ENCODE measurements at regions not wholly inside any gene's neighbourhood (a gene's known extent, or its start where the extent isn't known, plus 50 kb on each side); places are given as distances from the start of the nearest gene placed in this dataset.

DNA sequence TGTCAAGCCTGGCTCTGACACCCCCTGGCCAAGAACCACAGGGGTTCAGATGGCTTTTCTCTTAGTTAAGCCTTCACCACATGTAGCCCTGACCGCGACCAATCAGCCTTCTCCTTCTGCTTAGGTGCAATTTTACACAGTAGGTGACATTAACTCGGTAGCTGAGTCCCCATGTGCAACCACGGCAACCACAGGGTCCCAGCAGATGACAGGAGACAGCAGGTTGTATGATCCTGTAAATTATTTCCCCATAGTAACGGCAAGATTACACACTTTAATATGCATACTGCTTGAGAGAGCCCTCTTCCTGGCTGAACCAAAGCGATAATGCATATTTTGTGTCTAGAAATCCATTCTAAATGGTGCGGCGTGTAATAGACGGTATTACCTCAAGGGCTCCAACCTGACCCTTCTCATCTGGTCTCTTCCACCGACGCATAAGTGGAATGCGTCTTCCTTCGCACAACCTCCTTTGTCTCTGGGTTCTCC lies 458.7 kb upstream of the ZFHX3 start:
- H3K36me3 ChIP-seq (ENCODE audit: control insufficient read depth in 2 of 2, insufficient read depth in 2 of 2, low read length in 2 of 2), result no peaks in the 10 kb centered on the region
- no peak overlapping the region for H3K27ac ChIP-seq (ENCODE audit: low read length)
- H3K9ac ChIP-seq (ENCODE audit: low read length in 2 of 2), result no peak overlapping the region
- H3K9me3 ChIP-seq (ENCODE audit: control insufficient read depth in 2 of 2, low read length in 2 of 2), result no peaks in the 10 kb centered on the region
- H3K4me3 ChIP-seq (ENCODE audit: low read length in 2 of 2), result no peak overlapping the region
- no peaks in the 10 kb centered on the region for H3K27me3 ChIP-seq (ENCODE audit: control insufficient read depth in 1 of 2, insufficient read depth in 2 of 2, low read length in 2 of 2)
- no peaks in the 10 kb centered on the region for H3K4me1 ChIP-seq (ENCODE audit: control insufficient read depth, insufficient read depth, low read length)

DNA sequence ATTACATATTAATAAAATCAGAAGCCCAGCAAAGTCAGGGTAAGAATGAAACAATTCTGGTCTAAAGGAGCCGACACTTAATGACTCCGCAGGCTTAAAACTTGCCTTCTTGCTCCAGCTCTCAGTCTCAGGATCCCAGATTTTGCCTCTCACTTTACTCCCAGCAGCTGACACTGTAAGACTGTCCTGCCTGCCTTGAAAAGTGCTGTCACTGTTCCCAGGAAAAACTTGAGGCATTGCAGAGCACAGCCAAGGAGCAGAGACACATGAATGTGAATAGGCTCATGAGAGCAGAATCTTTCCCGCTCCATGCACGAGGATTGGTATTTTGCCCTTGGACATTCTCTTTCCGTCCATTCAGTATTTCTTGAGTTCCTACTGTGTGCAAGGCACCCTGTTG lies 457.6 kb upstream of the ZFHX3 start:
- H3K9me3 ChIP-seq (ENCODE audit: control insufficient read depth in 2 of 2, low read length in 2 of 2), result no peaks in the 10 kb centered on the region
- H3K9ac ChIP-seq (ENCODE audit: low read length in 2 of 2), result peak overlapping the region; percentile 17 to 21
- H3K36me3 ChIP-seq (ENCODE audit: control insufficient read depth in 2 of 2, insufficient read depth in 2 of 2, low read length in 2 of 2), result no peaks in the 10 kb centered on the region
- peak overlapping the region in 1 of 2 donors; percentile 57 for H3K4me3 ChIP-seq (ENCODE audit: low read length in 2 of 2)
- H3K27ac ChIP-seq (ENCODE audit: low read length), result no peak overlapping the region
- no peaks in the 10 kb centered on the region for H3K4me1 ChIP-seq (ENCODE audit: control insufficient read depth, insufficient read depth, low read length)
- H3K27me3 ChIP-seq (ENCODE audit: control insufficient read depth in 1 of 2, insufficient read depth in 2 of 2, low read length in 2 of 2), result no peaks in the 10 kb centered on the region

DNA sequence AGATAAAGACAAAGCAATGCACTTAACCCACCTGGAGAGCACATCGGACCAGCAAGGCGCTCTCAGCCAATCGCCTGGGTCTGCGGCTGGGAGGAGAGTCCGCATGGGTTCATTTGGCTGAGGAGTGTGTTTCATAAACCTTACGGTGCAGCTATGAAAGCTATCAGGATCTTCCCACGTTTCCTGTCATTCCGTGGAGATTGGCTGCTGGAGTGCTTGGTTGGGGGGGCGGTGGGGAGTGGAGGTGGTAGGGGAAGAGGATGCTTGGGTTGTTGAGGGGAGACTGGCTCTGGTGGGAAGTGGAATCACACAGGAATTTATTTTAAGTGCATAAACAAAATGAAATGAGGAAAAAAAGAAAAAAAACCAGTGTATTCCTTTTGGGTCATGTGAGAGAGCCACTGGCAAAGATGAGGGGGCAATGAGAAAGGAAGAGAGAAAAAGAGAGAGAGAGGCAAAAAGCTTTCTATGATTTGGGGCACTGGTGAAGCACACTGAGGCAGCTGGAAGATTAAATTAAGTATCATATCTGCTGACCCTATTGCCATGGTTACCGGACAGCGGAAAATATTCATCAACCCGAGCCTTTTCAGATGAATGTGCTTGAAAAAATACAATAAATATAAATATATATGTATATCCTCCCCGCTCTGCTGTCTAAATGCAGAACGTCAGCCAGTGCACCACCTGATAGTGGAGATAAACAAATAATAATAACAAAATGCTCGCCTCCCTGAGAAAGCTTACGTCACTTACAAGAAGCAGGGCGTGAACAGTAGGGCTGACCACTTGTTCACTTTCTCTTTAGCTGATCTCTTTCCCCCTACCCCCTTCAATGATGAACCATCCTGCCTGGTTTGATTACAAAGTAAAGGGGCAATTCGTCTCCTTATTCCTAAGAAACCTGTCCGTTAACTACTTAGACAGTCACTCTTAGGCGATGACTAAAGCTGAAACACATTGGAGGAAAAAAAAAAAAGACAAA lies 457.0 kb upstream of the ZFHX3 start:
- Histone ChIP-seq H3K27ac (ENCODE audit: low read length) (no peak overlapping the region), H3K9ac (ENCODE audit: low read length in 2 of 2) (peak overlapping the region in 1 of 2 donors; percentile 17), H3K36me3 (ENCODE audit: control insufficient read depth in 2 of 2, insufficient read depth in 2 of 2, low read length in 2 of 2) (no peaks in the 10 kb centered on the region), H3K4me1 (ENCODE audit: control insufficient read depth, insufficient read depth, low read length) (no peaks in the 10 kb centered on the region), H3K4me3 (ENCODE audit: low read length in 2 of 2) (peak overlapping the region in 1 of 2 donors; percentile 57), H3K27me3 (ENCODE audit: control insufficient read depth in 1 of 2, insufficient read depth in 2 of 2, low read length in 2 of 2) (no peaks in the 10 kb centered on the region), H3K9me3 (ENCODE audit: control insufficient read depth in 2 of 2, low read length in 2 of 2) (no peaks in the 10 kb centered on the region)

DNA sequence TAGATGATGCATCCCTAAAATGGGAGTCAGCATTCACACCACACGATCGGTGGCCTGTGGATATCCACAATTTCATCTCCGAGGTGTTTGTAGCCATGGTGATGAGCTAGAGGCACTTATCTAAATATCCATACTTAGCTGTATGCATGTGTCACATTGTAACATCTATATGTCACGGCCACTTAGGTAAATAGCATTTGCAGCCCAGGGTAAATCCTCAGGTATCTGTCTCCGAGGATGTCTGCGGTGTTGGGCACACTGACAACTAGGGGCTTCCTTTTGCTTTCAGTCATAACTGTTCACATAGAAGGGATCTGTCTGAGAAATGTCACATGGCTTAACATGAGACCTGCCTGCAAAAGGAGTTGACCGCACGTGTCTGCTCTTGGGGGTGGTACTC lies 455.2 kb upstream of the ZFHX3 start:
- H3K9me3 ChIP-seq (ENCODE audit: control insufficient read depth in 2 of 2, low read length in 2 of 2), result no peaks in the 10 kb centered on the region
- no peak overlapping the region for H3K4me3 ChIP-seq (ENCODE audit: low read length in 2 of 2)
- no peaks in the 10 kb centered on the region for H3K4me1 ChIP-seq (ENCODE audit: control insufficient read depth, insufficient read depth, low read length)
- no peaks in the 10 kb centered on the region for H3K27me3 ChIP-seq (ENCODE audit: control insufficient read depth in 1 of 2, insufficient read depth in 2 of 2, low read length in 2 of 2)
- no peak overlapping the region for H3K27ac ChIP-seq (ENCODE audit: low read length)
- H3K36me3 ChIP-seq (ENCODE audit: control insufficient read depth in 2 of 2, insufficient read depth in 2 of 2, low read length in 2 of 2), result no peaks in the 10 kb centered on the region
- no peak overlapping the region for H3K9ac ChIP-seq (ENCODE audit: low read length in 2 of 2)

- H3K36me3 ChIP-seq (ENCODE audit: control insufficient read depth in 2 of 2, insufficient read depth in 2 of 2, low read length in 2 of 2), result no peaks in the 10 kb centered on the region
- H3K4me3 ChIP-seq (ENCODE audit: low read length in 2 of 2), result no peak overlapping the region
- no peaks in the 10 kb centered on the region for H3K27me3 ChIP-seq (ENCODE audit: control insufficient read depth in 1 of 2, insufficient read depth in 2 of 2, low read length in 2 of 2)
- no peaks in the 10 kb centered on the region for H3K9me3 ChIP-seq (ENCODE audit: control insufficient read depth in 2 of 2, low read length in 2 of 2)
- no peak overlapping the region for H3K27ac ChIP-seq (ENCODE audit: low read length)
- no peak overlapping the region for H3K9ac ChIP-seq (ENCODE audit: low read length in 2 of 2)
- peaks cover 3% of the 10 kb centered on the region for H3K4me1 ChIP-seq (ENCODE audit: control insufficient read depth, insufficient read depth, low read length)
These were observed 451.3 kb upstream of the ZFHX3 start for GRCh38 chr16:73499276-73499675.

DNA sequence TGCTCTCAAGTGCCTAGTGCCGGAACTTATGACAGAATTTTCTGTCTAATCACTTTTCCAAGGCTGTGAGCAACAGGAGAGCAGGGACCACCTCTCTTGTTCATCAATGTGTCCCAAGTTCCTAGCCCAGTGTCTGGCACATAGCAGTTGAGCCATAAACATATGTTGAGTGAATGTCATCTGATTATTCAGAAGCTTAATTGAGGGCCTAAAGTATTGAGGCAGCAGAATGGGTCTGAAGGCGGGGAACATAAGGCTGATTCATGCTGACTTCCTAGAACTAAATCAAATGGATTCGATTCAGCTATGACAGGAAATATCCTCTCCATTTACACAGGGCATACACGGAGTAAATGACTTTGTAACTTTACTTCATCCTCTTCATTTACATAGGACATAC lies 438.0 kb upstream of the ZFHX3 start:
- Histone ChIP-seq H3K27ac (ENCODE audit: low read length) (no peak overlapping the region), H3K27me3 (ENCODE audit: control insufficient read depth in 1 of 2, insufficient read depth in 2 of 2, low read length in 2 of 2) (no peaks in the 10 kb centered on the region), H3K4me1 (ENCODE audit: control insufficient read depth, insufficient read depth, low read length) (no peaks in the 10 kb centered on the region), H3K9me3 (ENCODE audit: control insufficient read depth in 2 of 2, low read length in 2 of 2) (no peaks in the 10 kb centered on the region), H3K36me3 (ENCODE audit: control insufficient read depth in 2 of 2, insufficient read depth in 2 of 2, low read length in 2 of 2) (no peaks in the 10 kb centered on the region), H3K9ac (ENCODE audit: low read length in 2 of 2) (no peak overlapping the region), H3K4me3 (ENCODE audit: low read length in 2 of 2) (no peak overlapping the region)

DNA sequence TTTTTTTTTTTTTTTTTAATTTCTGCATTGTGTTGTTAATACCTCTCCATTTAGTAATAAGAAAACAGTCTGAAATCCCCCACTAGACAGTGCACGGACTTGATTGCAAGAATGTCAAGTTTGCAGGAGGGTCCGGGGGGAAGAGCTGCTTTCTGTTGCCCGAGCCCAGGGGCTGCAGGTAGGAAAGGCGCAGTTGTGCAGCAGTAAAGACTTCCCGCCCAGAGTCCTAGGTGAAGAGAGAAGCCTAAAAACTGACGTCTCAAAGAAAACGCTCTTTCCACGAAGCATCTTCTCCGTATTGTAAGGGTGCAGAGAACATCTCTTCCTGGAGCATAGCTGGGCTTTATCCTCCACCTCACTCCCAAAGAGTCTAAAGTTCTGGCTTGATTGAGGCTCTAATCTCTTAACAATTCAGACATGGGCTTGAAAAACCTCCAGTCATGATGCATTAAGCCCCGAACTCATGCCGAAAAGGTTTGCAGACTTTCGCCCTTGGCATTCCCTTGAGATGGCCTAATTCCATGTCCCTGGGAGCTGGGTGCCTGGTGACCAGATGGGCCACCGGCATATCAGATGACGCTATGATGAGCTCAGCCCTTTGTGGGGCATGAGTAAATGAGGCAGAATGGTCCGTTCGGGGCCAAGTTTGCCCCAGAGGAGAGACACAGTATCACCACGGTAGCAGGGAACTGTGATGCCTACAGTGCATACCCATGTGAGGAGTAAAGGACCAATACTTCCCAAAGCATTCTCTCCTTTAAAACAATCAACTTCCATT lies 436.2 kb upstream of the ZFHX3 start:
- H3K9me3 ChIP-seq (ENCODE audit: control insufficient read depth in 2 of 2, low read length in 2 of 2), result no peaks in the 10 kb centered on the region
- H3K4me3 ChIP-seq (ENCODE audit: low read length in 2 of 2), result no peak overlapping the region
- no peaks in the 10 kb centered on the region for H3K4me1 ChIP-seq (ENCODE audit: control insufficient read depth, insufficient read depth, low read length)
- H3K27me3 ChIP-seq (ENCODE audit: control insufficient read depth in 1 of 2, insufficient read depth in 2 of 2, low read length in 2 of 2), result no peaks in the 10 kb centered on the region
- H3K36me3 ChIP-seq (ENCODE audit: control insufficient read depth in 2 of 2, insufficient read depth in 2 of 2, low read length in 2 of 2), result no peaks in the 10 kb centered on the region
- no peak overlapping the region for H3K27ac ChIP-seq (ENCODE audit: low read length)
- no peak overlapping the region for H3K9ac ChIP-seq (ENCODE audit: low read length in 2 of 2)

DNA sequence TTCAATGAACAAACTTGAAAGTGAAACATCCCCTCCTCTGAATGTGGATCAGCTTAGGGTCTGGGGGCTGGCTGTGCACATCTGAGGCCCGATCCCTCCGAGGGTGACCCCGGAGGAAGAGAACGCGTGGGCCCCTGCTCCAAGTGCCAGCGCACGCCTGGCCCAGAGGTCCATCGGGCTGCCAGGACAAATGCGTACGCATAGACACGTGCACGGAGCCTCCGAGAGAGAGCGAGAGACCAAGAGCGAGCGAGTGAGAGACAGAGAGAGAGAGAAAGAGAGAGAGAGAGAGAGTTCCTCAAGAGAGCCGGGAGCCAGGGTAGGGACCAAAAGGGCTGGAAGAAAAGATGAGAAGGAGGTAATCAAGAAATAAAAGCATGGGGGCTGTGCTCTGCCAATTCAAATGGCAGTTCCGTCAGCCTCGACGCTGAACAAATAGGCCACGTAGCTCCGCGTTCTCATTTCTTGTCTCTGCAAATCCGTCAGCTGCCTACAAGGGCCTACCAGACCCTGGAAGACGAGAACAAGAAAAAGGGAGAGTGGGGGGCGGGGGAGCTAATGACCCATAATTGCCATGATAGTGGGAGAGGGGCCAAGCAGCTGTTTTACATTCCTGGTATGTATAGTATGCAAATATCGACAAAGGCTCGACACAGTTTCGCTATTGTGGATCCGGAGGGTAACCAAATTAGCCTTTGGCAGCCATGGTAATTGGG lies 435.3 kb upstream of the ZFHX3 start:
- H3K9ac ChIP-seq (ENCODE audit: low read length in 2 of 2), result no peak overlapping the region
- no peak overlapping the region for H3K27ac ChIP-seq (ENCODE audit: low read length)
- no peaks in the 10 kb centered on the region for H3K4me1 ChIP-seq (ENCODE audit: control insufficient read depth, insufficient read depth, low read length)
- H3K36me3 ChIP-seq (ENCODE audit: control insufficient read depth in 2 of 2, insufficient read depth in 2 of 2, low read length in 2 of 2), result no peaks in the 10 kb centered on the region
- H3K4me3 ChIP-seq (ENCODE audit: low read length in 2 of 2), result no peak overlapping the region
- no peaks in the 10 kb centered on the region for H3K27me3 ChIP-seq (ENCODE audit: control insufficient read depth in 1 of 2, insufficient read depth in 2 of 2, low read length in 2 of 2)
- no peaks in the 10 kb centered on the region for H3K9me3 ChIP-seq (ENCODE audit: control insufficient read depth in 2 of 2, low read length in 2 of 2)

DNA sequence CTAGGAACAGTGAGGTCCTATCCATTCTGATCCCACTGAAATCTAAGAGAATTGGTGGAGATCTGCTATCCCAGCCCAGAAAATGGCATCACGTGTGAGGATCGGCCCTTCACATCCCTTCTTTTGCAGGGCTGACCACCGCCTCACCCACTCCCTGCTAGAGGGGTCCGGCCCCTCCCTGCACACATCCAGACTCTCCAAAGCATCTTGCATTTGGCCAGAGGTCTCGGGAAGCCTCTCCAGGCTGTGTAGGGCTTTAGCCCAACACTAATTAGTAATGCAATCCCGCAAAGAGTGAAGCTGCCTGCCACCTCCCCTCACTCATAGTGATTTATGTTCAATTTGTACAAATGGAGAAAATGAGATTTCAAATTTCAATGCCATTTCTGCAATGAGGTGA lies 434.4 kb upstream of the ZFHX3 start:
- no peak overlapping the region for H3K4me3 ChIP-seq (ENCODE audit: low read length in 2 of 2)
- H3K27me3 ChIP-seq (ENCODE audit: control insufficient read depth in 1 of 2, insufficient read depth in 2 of 2, low read length in 2 of 2), result no peaks in the 10 kb centered on the region
- H3K27ac ChIP-seq (ENCODE audit: low read length), result no peak overlapping the region
- H3K9me3 ChIP-seq (ENCODE audit: control insufficient read depth in 2 of 2, low read length in 2 of 2), result no peaks in the 10 kb centered on the region
- no peaks in the 10 kb centered on the region for H3K36me3 ChIP-seq (ENCODE audit: control insufficient read depth in 2 of 2, insufficient read depth in 2 of 2, low read length in 2 of 2)
- no peak overlapping the region for H3K9ac ChIP-seq (ENCODE audit: low read length in 2 of 2)
- H3K4me1 ChIP-seq (ENCODE audit: control insufficient read depth, insufficient read depth, low read length), result no peaks in the 10 kb centered on the region

- H3K4me1 ChIP-seq (ENCODE audit: control insufficient read depth, insufficient read depth, low read length), result no peaks in the 10 kb centered on the region
- H3K27me3 ChIP-seq (ENCODE audit: control insufficient read depth in 1 of 2, insufficient read depth in 2 of 2, low read length in 2 of 2), result no peaks in the 10 kb centered on the region
- no peaks in the 10 kb centered on the region for H3K9me3 ChIP-seq (ENCODE audit: control insufficient read depth in 2 of 2, low read length in 2 of 2)
- no peak overlapping the region for H3K4me3 ChIP-seq (ENCODE audit: low read length in 2 of 2)
- no peak overlapping the region for H3K27ac ChIP-seq (ENCODE audit: low read length)
- H3K9ac ChIP-seq (ENCODE audit: low read length in 2 of 2), result no peak overlapping the region
- no peaks in the 10 kb centered on the region for H3K36me3 ChIP-seq (ENCODE audit: control insufficient read depth in 2 of 2, insufficient read depth in 2 of 2, low read length in 2 of 2)
These were observed 432.5 kb upstream of the ZFHX3 start for GRCh38 chr16:73480381-73480780.

Measured in stomach smooth muscle (tissue), 2 donors.